AG04450 (cell line): ENCODE measurements at regions not wholly inside any gene's neighbourhood (a gene's known extent, or its start where the extent isn't known, plus 50 kb on each side); places are given as distances from the start of the nearest gene placed in this dataset.

Source experiments
- CTCF ChIA-PET: fragments of 300-600, 350-600 bp; formaldehyde crosslinking; extraction: SDS; loops from one replicate; lab custom pipeline; 2022; ENCODE audit warnings: antibody characterized with exemption, inconsistent platforms; lab: Charles Lee
- POLR2A ChIA-PET: fragments of 350-600 bp; formaldehyde crosslinking; extraction: SDS; loops from one replicate; lab custom pipeline; 2021; ENCODE audit warnings: antibody characterized with exemption, inconsistent platforms; lab: Yijun Ruan, JAX
- DNase-seq: peaks from one replicate; pipeline ENCODE4 v3.0.0-alpha.2; 2011; ENCODE audit warnings: low read depth, low spot score
- H3K27ac ChIP-seq: one replicate; pipeline ENCODE4 v1.5.1; 2012; ENCODE audit warnings: low read depth, low read length, control low read depth
- H3K27me3 ChIP-seq: one replicate; pipeline ENCODE4 v1.6.0; 2012; ENCODE audit warnings: low read length; ENCODE audit not compliant: control insufficient read depth, insufficient read depth
- H3K4me3 ChIP-seq: 2 replicates; pipeline ENCODE4 v1.5.1; 2011; ENCODE audit warnings: mild to moderate bottlenecking, low read depth, low read length, control low read depth
- H3K9me3 ChIP-seq: 2 replicates; pipeline ENCODE4 v1.5.1; 2012; ENCODE audit warnings: low read length; ENCODE audit not compliant: control insufficient read depth, insufficient read depth
- CTCF ChIP-seq: IDR thresholded peaks from 2 replicates; pipeline ENCODE4 v1.5.1; 2011; ENCODE audit warnings: low read depth, low read length, control low read depth, inconsistent platforms

DNA sequence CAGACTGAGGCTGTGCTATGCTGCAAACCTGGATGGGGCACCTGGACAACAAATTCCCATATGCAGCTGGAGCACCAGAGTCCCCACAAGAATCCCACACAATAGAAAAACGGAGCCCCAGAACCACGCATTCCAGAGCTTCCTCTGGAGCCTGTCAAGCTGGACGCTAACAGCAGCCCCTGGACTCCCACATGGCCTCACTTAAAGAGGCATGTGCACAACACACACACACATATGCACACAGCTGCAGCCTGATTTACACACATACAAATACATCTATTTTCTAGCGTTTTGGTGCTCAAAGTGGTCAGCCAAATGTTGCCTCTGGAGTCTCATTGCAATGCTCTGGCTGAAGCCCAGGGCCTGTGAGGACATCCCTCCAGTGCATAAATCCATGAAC lies 632.7 kb upstream of the ID2 start:
- DNase-seq, result no peak
- no peak for TF ChIP-seq CTCF
- no peak overlapping the region for H3K27ac ChIP-seq
- ChIA-PET CTCF (no interaction called here), POLR2A (no interaction called here)
- H3K4me3 ChIP-seq, result no peak overlapping the region
- peaks cover 3% of the 10 kb centered on the region for H3K27me3 ChIP-seq
- no peaks in the 10 kb centered on the region for H3K9me3 ChIP-seq

DNA sequence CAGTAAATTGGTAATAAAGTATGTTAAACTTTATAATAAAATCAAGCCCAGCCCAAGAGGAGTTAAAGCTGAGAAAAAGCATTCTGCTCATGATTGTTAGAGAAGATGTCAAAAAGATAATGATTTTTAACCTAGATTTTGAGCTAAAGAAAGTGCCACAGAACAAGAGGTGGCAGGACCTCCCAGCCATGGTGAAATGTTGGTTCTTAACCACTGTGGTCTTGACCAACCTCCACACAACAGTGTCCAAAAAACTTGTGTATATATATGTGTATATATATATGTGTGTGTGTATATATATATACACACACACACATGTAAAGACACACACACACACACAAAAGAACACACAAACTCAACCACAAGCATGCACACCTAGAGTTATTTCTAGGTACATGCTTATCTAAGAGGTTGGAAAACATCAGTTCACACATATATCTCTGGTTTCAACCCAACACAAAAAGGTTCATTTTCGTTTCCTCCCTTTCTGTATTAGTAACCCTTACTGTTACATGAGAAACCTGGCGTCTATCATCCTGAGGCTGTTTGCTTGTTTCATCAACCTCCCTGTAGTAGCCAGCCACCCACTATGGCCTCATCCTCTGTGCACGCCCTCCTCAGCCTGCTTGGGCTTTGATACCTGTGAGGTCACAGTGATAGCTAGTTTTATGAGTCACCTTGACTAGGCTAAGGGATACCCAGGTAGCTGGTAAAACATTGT lies 631.8 kb upstream of the ID2 start:
- H3K27ac ChIP-seq, result no peak overlapping the region
- no peaks in the 10 kb centered on the region for H3K9me3 ChIP-seq
- CTCF ChIA-PET, result no interaction called here
- DNase-seq, result no peak
- H3K27me3 ChIP-seq, result peaks cover 3% of the 10 kb centered on the region
- H3K4me3 ChIP-seq, result no peak overlapping the region
- TF ChIP-seq CTCF, result no peak
- POLR2A ChIA-PET, result no interaction called here

- TF ChIP-seq CTCF, result no peak
- Histone ChIP-seq H3K27me3 (no peaks in the 10 kb centered on the region), H3K4me3 (no peak overlapping the region), H3K9me3 (no peaks in the 10 kb centered on the region), H3K27ac (no peak overlapping the region)
- POLR2A ChIA-PET, result no interaction called here
- CTCF ChIA-PET, result no interaction called here
- DNase-seq, result no peak
Measured at GRCh38 chr2:8053216-8053615, 628.6 kb upstream of the ID2 start.

GRCh38 chr2:8054070-8054469 lies 627.8 kb upstream of the ID2 start:
- ChIA-PET POLR2A (no interaction called here), CTCF (no interaction called here)
- no peak for DNase-seq
- Histone ChIP-seq H3K4me3 (no peak overlapping the region), H3K9me3 (no peaks in the 10 kb centered on the region), H3K27me3 (no peaks in the 10 kb centered on the region), H3K27ac (no peak overlapping the region)
- no peak for TF ChIP-seq CTCF

- TF ChIP-seq CTCF, result no peak
- Histone ChIP-seq H3K4me3 (no peak overlapping the region), H3K9me3 (no peaks in the 10 kb centered on the region), H3K27ac (no peak overlapping the region), H3K27me3 (no peaks in the 10 kb centered on the region)
- CTCF ChIA-PET, result no interaction called here
- no peak for DNase-seq
- POLR2A ChIA-PET, result no interaction called here
Measured at GRCh38 chr2:8058652-8059051, 623.2 kb upstream of the ID2 start.
